HG03432 (cell line): ENCODE measurements at regions not wholly inside any gene's neighbourhood (a gene's known extent, or its start where the extent isn't known, plus 50 kb on each side); places are given as distances from the start of the nearest gene placed in this dataset.

Experiments used
- ATAC-seq: cut with Tn5 transposase; IDR thresholded peaks from one replicate; pipeline ENCODE4 v1.9.1; 2021; ENCODE audit warnings: mild to moderate bottlenecking, moderate library complexity; ENCODE audit not compliant: unreplicated experiment

DNA sequence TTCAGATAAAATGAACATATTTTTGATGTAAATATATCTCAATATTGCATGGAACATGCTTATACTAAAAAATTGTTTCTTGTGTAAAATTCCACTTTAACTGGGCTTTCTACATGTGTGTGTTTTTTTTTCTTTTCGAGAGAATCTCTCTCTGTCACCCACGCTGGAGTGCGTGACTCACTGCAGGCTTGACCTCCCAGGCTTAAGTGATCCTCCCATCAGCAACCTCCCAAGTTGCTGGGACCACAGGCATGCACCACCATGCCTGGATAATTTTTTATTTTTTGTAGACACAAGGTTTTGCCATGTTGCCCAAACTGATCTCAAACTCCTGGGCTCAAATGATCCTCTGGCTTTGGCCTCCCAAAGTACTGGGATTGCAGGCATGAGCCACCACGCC, 254.6 kb downstream of the LOXHD1 start:
- ATAC-seq = no peak

DNA sequence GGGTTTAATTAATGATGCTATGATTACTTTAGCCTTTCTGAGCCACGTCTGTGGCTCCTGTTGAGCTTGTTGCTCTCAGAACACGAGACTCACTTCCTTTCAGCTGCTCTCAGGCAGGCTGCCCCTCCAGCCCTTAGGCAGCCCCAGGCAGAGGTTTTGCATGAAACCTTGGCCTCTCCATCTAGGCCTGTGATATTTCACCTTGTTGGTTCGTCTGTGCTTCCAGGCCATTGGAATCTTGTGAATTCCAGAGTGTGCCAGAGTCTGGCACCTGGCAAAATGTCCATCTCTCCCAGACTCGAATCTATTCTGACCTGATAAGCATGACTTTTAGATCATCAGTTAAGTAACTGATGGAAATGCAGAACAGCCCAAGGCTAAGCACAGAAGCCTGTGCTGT, 254.1 kb downstream of the LOXHD1 start:
- no peak for ATAC-seq

DNA sequence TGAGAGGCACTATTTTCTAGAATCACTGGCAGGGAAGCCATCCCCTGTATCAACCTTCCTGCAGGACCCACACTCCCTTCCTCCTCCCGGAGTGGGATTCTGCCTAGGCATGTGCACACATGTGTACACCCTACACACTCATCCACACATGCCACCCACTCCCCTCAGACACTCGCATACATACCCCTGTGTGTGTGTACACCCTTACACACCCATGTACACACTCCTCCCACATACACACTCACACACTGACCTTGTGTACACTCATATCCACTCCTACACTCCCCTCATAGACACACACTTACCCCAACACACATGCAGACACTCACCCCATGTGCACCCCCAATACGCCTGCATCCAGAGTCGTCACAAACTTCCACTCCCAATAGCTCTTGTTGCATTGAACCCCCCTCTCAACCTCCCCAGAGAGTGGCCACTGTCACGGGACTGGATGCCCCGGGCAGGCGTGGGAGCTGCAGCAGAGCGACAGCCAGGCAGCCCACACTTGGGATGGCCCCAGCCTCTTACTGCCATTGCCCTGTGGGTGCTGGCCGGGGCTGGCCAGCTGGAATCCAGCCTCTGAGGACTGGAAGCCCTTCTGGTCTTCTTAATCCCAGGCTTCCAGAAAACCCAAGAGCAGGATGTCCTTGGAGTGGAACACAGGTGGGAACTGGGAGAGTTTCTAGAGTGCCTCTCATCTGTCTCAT, 251.0 kb downstream of the LOXHD1 start:
- ATAC-seq = no peak

DNA sequence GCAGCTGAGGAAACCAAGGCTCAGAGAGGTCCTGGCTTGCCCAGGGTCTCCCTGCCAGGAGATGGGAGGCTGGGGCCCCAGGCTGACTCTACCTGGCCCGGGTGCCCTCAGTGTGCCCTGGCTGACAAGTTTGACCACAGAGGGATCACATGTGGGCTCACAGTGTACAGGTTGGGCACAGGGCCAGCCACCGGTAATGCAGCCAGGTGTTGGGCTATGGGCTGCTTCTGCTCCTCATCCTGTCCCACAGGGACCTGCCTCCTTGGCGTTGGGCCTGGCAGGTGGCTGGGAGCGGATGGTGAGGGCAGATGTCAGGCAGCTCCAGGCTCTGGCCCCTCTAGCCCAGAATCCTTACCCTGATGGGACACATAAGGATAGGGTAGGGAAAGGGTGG, 250.5 kb downstream of the LOXHD1 start:
- no peak for ATAC-seq

DNA sequence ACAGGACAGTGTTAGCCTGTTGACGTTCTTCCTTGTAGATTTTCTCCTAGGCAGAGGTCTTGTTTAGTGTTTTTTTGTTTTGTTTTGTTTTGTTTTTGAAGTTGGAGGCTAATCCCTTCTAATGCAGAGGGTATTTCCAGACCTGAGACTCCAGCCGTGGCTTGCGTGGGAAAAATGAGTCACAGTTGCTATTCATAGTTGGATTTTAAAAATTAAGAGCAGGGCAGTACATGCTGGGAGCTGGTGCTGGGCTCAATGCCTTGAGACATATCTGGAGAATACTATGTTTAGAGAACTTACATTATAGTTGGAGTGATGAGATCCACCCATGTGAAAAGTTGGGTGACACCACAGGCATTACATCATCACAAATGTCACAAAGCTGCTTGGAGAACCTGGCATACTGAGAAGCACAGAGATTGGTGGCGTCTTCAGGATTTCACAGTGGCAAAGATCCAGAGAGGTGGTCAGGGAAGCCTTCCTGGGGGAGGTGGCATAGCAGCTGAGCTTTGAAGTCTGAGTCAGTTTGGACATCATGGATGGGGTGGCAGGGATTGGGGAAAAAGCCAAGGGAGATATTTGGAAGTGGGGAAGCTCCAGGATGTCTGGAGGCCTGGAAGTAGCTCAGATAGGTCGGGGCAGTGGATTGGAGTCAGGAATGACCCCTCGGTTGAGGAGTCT, 249.4 kb downstream of the LOXHD1 start:
- no peak for ATAC-seq

DNA sequence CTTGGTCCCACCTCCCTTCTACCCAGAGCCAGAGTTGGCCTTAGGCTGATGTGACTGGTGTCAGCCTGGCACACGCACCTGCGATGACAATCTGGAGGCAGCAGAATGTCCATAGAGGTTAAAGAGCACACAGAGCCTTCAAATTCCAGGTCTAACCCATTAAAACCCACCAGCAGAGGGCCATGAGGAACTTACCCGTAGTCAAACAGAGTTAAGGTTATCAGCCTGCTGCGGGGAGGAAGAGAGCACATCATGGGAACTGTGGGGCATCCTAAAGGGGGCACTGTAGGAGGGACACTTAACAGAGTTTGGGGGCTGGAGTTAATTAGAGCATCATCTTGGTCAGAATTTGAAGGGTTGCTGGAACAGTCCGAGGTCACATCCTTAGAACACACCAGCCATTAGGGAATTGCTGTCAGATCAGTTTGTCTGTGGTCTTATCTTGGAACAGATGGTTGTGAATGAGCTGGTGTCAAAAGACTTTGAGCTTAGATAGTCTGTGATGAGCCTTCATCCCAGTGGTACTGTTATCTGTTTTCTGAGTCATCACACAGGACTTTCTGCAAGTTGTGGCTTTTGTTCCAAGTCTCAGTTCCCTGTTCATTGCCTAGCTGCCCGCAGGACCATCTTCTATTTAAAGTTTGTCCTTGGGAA, 248.6 kb downstream of the LOXHD1 start:
- ATAC-seq = no peak

DNA sequence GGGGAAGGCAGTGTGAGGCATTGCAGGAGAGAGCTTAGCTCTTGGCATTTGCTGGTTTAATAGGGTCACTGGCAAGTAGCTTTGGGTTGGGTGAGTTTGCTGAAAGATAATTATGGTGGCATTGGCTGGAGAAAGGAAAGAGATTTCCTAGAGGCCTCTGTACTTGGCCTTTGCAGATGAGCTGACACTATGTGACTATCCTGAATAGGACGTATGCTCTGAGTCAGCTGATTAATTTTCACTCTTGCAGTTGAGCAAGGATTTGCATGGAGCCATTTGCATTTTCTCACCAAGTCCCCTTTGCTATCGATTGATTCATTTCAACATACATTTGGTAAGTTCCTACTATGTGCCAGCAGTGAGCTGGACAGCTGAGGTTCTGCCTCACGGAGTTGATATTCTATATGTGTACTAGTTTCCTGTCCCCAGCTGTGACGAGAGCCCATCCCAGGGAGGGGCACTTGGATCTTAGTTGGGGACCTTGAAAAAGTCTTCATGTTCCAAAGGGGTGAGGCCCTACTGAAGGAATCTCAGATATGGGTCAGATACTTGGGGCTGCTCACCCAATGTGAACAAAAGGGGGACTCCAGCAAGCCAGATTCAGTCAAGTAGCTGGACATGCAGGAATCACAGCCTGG, 245.7 kb downstream of the LOXHD1 start:
- no peak for ATAC-seq

DNA sequence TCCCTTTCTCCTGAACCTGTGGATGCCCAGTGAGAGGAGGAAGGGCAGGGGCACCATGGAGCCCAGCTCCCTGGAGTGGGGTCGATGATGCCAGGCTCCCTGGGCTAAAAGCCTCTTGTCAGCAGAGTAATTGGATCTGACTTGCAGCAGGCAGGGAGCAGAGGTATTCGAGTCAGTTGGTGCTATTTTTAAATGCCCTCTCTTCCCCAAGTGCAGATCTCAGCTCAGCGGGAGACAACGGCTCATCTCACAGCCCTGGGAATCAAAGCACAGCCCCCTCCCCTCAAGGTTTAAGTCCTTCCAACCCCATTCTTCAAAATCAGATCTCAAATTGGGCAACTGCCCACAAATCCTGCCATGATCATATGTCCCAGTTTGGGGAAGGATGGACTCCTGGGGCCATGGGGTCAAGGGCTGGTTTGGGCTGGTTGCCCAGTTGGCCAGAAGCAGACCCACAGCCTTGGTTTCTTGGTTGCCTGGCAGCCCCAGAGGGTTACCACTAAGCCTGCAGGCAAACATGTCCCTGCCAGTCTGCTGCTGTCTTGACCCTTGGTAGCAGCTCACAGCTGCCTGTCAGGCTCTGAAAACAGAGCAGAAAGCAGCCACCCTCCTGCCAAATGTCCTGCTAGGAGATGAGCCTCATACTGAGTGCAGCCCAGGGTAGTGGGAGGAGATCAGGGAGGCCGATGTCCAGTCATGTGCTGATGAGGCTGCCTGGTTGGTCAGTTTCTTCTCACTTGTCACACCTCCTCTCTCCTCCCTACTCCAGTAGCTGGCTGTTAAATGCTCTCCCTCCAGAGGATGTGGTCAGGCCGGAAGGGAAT, 244.9 kb downstream of the LOXHD1 start:
- no peak for ATAC-seq

DNA sequence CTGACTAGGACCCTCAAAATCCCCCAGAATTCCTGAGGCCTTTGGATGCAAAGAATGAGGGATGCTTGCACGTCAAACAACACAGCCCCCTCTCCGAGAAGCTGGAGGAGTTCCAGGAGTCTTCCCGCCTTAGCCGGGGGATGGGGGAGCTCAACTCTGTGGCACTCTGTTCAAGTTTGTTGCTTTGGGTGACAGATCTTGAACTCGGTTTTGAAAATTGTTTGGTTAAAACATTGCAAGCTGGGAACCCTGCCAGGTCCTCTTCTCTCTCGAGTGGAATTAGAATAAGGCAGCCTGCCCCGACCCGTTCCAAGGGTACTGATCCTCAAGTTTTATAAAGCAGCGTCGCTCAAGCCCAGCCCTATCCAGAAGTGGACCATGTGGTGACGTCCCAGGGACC, 244.1 kb downstream of the LOXHD1 start:
- ATAC-seq = no peak

DNA sequence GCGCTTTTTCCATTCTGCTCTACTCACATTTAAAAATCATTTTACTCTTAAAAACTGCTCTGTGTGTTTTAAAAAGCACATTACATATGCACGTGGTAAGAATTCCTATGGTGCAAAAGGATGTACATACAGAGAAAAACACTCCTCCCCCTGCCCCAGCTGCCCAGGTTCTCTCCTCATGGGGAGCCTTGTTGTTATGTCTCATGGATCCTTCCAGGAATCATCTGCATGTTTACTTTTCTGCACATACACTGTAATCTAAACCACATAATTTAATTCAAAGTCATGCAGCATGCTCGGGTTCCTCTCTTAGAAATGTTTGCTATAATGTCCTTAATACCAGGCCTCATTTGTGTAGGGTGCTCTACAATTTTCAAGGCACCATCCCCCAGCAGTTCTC, 243.3 kb downstream of the LOXHD1 start:
- ATAC-seq = no peak

DNA sequence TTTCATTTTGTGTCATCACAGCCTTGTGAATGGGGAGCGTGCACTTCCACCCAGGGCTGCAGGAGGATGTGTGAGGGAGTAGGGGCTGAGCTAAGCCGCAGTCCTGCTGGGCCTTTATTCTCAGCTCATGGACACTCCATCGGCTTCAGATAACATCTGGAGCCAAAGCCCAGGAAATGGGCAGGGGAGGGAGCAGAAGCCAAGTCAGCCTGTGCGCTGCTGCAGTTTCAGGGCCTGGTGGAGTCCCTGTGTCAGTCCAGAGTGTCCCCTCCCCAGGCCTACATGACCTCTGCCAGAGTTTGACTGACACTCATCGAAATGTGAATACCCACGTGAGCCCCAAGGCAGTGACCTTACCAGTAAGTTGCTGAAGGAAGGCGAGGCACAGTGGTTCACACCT, 242.2 kb downstream of the LOXHD1 start:
- no peak for ATAC-seq

DNA sequence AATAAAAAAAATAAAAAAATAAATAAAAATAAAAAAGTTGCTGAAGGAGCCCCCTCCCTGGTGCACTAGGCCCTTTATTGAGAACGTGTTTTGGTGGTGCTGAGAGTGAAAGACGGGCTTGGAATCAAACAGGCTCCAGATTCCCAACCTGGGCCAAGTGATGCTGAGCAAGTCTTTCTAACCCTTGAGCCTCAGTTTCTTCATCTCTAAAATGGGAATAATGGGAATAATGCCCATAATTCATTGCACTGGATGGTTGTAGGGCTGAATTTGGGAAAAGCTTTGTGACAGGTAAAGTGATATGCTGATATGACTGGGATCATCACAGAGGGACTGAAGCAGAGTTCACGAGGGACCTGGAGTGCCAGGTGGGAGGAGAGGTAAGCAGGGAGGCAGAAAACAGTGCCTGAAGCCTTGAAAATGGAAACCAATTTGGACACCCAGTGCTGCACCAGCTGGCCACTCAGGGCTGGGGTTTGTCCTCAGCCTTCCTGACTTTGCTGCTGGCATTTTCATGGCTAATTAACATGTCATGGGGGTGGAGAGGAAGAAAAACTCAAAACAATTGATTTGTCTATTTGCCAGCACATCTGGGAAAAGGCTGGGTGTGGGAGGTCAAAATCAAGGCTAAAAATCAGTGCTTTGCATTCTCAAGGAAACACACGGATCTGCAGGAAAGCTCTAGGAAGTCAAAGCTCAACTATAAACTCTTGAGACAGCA, 241.3 kb downstream of the LOXHD1 start:
- no peak for ATAC-seq

DNA sequence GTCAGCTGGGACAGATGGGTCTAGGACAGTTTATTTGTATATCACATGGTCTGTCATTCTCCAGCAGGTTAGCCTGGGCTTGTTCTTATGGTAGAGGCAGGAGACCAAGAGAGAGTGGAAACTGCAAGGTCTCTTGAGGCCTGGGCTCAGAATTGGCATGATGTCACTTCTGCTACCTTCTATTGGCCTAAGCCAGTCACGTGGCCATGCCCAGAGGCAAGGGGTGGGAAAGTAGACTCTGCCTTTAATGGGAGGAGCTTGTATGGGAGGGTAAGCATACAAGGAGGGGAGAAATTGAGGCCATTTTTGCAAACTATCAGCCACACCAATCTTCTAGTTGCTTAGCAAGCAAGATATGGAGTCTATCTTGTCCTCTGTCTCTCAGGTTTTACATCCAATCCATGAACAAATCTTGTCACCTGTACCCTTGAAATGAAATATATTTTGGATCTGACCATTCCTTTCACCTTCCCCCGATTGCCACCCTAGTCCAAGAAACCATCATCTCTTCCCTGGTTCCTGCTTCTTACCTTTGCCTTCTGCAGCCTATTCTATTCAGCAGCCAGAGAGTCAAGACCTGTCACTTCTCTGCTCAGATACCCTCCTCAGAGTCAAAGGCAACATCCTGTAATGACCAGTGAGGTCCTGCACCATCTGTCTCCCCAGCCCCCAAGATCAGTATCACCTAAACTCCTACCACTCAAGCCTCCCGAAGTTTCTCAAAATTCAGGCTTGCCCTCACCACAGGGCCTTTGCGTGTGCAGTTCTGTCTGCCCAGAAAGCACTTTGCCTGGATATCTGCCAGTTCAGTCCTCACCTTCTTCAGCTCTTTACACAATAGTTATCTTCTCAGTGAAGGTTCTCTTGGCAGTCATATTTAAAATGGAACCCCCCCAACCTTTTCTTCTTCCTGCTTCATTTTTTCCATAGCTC, 240.0 kb downstream of the LOXHD1 start:
- ATAC-seq = peak; percentile 69

DNA sequence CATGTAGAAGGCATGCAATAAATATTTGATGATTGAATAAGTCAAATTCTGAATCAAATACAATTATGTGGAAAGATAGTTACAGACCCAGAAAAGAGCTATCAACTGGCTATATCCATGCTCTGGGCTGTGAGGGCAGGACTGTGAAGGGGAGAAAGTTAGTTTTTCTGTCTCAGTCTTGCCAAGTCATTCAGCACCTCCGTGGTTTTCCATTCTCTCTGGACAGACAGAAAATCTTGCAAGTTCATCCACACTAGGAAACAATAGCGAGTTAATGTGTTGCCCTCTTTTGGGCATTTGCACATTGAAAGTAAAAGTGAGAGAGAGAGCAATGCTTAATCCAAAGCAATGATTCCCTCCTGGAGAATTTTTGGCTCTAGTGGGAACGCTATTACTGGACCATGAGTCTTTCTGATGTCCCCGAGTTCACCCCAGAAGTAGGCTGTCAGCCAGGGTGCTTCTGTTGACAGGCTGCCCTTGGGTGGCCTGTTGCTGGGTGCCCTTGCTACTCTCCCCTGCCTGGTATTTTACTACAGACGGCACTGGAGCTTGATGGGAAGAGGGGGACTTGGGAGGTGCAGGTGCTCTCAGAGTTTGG, 238.3 kb downstream of the LOXHD1 start:
- no peak for ATAC-seq

DNA sequence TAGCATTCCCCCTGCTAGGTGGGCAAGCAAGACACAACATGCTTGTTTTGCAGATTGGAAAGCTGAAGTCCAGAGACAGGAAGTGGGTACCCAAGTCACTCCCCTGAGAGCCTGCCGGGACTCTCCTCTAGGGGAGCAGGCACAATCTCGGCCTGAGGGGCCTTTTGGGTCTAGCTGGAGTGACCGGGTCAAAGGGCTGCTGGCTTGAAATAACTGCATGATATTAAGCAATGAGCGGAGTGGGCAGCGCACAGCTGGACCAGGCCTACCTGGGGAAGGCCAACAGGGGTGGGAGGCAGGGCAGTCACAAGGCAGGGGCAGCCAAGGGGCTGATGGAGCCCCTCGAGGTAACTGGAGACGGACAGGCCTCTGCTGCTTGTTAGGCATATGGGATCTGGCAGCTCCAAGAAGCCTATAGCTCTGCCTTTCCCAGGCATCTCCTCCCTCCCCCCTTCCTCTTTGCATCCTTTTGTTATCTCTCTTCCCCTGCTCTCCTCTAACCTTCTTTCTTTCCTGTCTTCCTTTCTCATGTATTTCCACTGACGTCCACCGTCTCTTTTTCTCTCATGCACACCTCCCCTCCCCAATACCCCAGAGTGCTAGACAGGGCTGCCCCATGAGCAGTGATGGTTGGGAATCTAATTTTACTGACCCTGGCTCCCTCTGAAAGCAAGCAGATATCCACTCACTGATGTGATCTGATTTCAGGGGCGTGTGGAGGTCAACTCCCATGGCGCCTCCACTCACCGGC, 237.5 kb downstream of the LOXHD1 start:
- no peak for ATAC-seq

DNA sequence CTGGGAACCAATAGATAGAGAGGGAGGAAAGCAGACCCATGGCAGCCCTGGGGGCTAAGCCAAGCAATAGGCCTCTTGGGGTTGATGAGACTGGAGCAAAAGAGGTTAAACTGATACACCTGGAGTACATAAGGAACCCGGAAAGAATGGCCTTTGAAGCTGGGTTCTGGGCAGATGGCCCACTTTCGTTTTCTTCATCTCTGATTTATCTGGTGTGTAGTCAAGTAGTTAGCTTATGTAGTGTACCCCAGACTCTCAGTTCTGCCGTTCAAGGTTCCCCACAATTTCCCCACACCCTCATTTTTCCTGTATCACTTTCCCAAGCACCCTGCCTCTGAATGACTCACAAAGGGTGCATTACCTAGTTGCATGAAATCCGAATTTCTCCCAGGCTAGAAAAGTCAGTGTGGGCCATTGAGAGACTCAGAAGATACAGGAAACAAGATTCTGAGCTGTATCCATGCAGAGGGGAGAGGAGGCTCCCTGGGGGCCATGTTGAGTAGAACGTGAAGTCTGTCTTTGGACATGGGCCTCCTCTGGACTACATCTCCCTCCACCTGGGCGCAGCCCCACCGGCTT, 235.0 kb downstream of the LOXHD1 start:
- ATAC-seq = no peak

DNA sequence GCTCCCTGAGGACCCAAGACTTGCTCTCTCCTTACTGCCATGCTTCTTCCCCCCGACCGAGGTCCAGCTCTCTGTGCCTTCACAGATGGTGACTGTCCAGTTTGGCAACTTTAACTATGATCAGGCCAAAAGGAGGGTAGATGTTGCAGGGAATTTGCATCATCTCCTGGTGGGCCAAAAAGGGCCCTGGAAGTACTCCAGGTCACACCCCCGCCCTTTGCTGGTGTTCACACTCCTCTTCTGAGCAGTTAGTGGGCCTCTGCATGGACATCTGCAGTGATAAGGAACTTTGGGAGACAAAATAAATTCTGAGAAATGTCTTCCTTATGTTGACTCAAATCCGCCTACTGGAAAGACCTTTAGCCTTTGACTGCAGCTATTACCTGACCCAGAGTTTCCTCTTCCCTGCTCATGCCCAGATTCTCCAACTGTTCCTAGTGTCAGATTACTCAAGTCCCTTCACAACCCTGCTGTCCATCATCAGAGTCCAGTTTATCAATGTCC, 234.4 kb downstream of the LOXHD1 start:
- ATAC-seq = no peak
